ENCODE measurements at regions not wholly inside any gene's neighbourhood (a gene's known extent, or its start where the extent isn't known, plus 50 kb on each side); places are given as distances from the start of the nearest gene placed in this dataset.

- no peak for TF ChIP-seq CTCF (IDR thresholded peaks at IDR 0.05; ENCODE audit: control extremely low read depth, extremely low read depth, low read depth, missing control alignments)
- CTCF ChIA-PET = no interaction called here
- DNase-seq (ENCODE audit: extremely low spot score) = no peak
- POLR2A ChIA-PET = no interaction called here
Observed at GRCh38 chr12:81819991-81820633, 61.0 kb upstream of the PPFIA2 start.

GRCh38 chr12:81815611-81816010 is 56.5 kb upstream of the PPFIA2 start:
- ChIA-PET POLR2A (no interaction called here), CTCF (no interaction called here)
- TF ChIP-seq CTCF (IDR thresholded peaks at IDR 0.05; ENCODE audit: control extremely low read depth, extremely low read depth, low read depth, missing control alignments) = no peak
- DNase-seq (ENCODE audit: extremely low spot score) = no peak

GRCh38 chr12:81811778-81812125 is 52.6 kb upstream of the PPFIA2 start:
- CTCF ChIA-PET = no interaction called here
- no peak for DNase-seq (ENCODE audit: extremely low spot score)
- no peak for TF ChIP-seq CTCF (IDR thresholded peaks at IDR 0.05; ENCODE audit: control extremely low read depth, extremely low read depth, low read depth, missing control alignments)
- POLR2A ChIA-PET = no interaction called here

- TF ChIP-seq CTCF (IDR thresholded peaks at IDR 0.05; ENCODE audit: control extremely low read depth, extremely low read depth, low read depth, missing control alignments) = no peak
- DNase-seq (ENCODE audit: extremely low spot score) = no peak
- POLR2A ChIA-PET = no interaction called here
- CTCF ChIA-PET = no interaction called here
Observed at GRCh38 chr12:81811061-81811777, 52.1 kb upstream of the PPFIA2 start.

- DNase-seq (ENCODE audit: extremely low spot score) = peak; percentile 8
- ChIA-PET POLR2A (no interaction called here), CTCF (no interaction called here)
- TF ChIP-seq CTCF (IDR thresholded peaks at IDR 0.05; ENCODE audit: control extremely low read depth, extremely low read depth, low read depth, missing control alignments) = no peak
Observed at GRCh38 chr12:81809829-81810595, 50.9 kb upstream of the PPFIA2 start.

GRCh38 chr12:81809113-81809777 is 50.1 kb upstream of the PPFIA2 start:
- ChIA-PET POLR2A (no interaction called here), CTCF (no interaction called here)
- no peak for TF ChIP-seq CTCF (IDR thresholded peaks at IDR 0.05; ENCODE audit: control extremely low read depth, extremely low read depth, low read depth, missing control alignments)

More at GRCh38 chr12:81809113-81809777, 50.1 kb upstream of the PPFIA2 start:
- no peak for DNase-seq (ENCODE audit: extremely low spot score)
